ENCODE measurements at regions not wholly inside any gene's neighbourhood (a gene's known extent, or its start where the extent isn't known, plus 50 kb on each side); places are given as distances from the start of the nearest gene placed in this dataset.

GRCh38 chr21:45338311-45339017 lies 50.8 kb upstream of the POFUT2 start:
- Mint-ChIP-seq H3K36me3 (ENCODE audit: low read depth) (no peaks in the 10 kb centered on the region), H3K27me3 (ENCODE audit: low read depth) (peaks cover 9% of the 10 kb centered on the region), H3K4me3 (no peak overlapping the region), H3K9me3 (peaks cover 9% of the 10 kb centered on the region), H3K4me1 (peaks cover 23% of the 10 kb centered on the region), H3K27ac (no peak overlapping the region)
- no peak for TF ChIP-seq CTCF (IDR thresholded peaks at IDR 0.05; ENCODE audit: unreplicated experiment in 3 of 3)

GRCh38 chr21:45339421-45340402 lies 52.0 kb upstream of the POFUT2 start:
- no peak overlapping the region for H3K4me3 Mint-ChIP-seq
- H3K4me1 Mint-ChIP-seq, result peaks cover 12% of the 10 kb centered on the region
- no peak overlapping the region for H3K27ac Mint-ChIP-seq
- peaks cover 9% of the 10 kb centered on the region for H3K27me3 Mint-ChIP-seq (ENCODE audit: low read depth)
- peaks cover 11% of the 10 kb centered on the region for H3K9me3 Mint-ChIP-seq
- TF ChIP-seq CTCF (IDR thresholded peaks at IDR 0.05; ENCODE audit: unreplicated experiment in 3 of 3), result no peak
- H3K36me3 Mint-ChIP-seq (ENCODE audit: low read depth), result peaks cover under 1% of the 10 kb centered on the region

GRCh38 chr21:45340515-45340914 lies 52.8 kb upstream of the POFUT2 start:
- no peak overlapping the region for H3K4me3 Mint-ChIP-seq
- H3K36me3 Mint-ChIP-seq (ENCODE audit: low read depth), result peaks cover 4% of the 10 kb centered on the region
- no peak for TF ChIP-seq CTCF (IDR thresholded peaks at IDR 0.05; ENCODE audit: unreplicated experiment in 3 of 3)
- peaks cover 14% of the 10 kb centered on the region for H3K9me3 Mint-ChIP-seq
- peaks cover 12% of the 10 kb centered on the region for H3K4me1 Mint-ChIP-seq
- H3K27me3 Mint-ChIP-seq (ENCODE audit: low read depth), result peaks cover 9% of the 10 kb centered on the region
- H3K27ac Mint-ChIP-seq, result no peak overlapping the region

GRCh38 chr21:45341261-45341660 lies 53.6 kb upstream of the POFUT2 start:
- no peak for TF ChIP-seq CTCF (IDR thresholded peaks at IDR 0.05; ENCODE audit: unreplicated experiment in 3 of 3)
- peaks cover 12% of the 10 kb centered on the region for H3K4me1 Mint-ChIP-seq
- peaks cover 14% of the 10 kb centered on the region for H3K9me3 Mint-ChIP-seq
- H3K4me3 Mint-ChIP-seq, result no peak overlapping the region
- peak overlapping the region in 1 of 3 experiments; percentile 23 for H3K27ac Mint-ChIP-seq
- peaks cover 4% of the 10 kb centered on the region for H3K36me3 Mint-ChIP-seq (ENCODE audit: low read depth)
- peaks cover 9% of the 10 kb centered on the region for H3K27me3 Mint-ChIP-seq (ENCODE audit: low read depth)

GRCh38 chr21:45341779-45342178 lies 54.1 kb upstream of the POFUT2 start:
- Mint-ChIP-seq H3K9me3 (peaks cover 14% of the 10 kb centered on the region), H3K4me1 (peaks cover 7% of the 10 kb centered on the region), H3K27ac (peak overlapping the region in 1 of 3 experiments; percentile 23), H3K36me3 (ENCODE audit: low read depth) (peaks cover 4% of the 10 kb centered on the region), H3K27me3 (ENCODE audit: low read depth) (peaks cover 6% of the 10 kb centered on the region), H3K4me3 (no peak overlapping the region)
- TF ChIP-seq CTCF (IDR thresholded peaks at IDR 0.05; ENCODE audit: unreplicated experiment in 3 of 3), result no peak

All from nephron (organoid).